Heart left ventricle (tissue), 16 donors: ENCODE measurements at regions not wholly inside any gene's neighbourhood (a gene's known extent, or its start where the extent isn't known, plus 50 kb on each side); places are given as distances from the start of the nearest gene placed in this dataset.

Source experiments
- ATAC-seq, 4 donors: fragments of 200-7000 bp; cut with Tn5 transposase; one replicate each; pipeline ENCODE4 v1.9.1; 2020 to 2022; ENCODE audit warnings: moderate library complexity in 4 of 4, mild to moderate bottlenecking in 3 of 4, moderate number of reproducible peaks in 1 of 4
- DNase-seq, 5 donors: peaks; one replicate each; pipeline ENCODE4 v3.0.0-alpha.2; 2020
- H3K27ac ChIP-seq, 12 donors: fragments of 200-600 bp; sonication (generic) in 4 of 12; one replicate each; pipeline versions ENCODE4 v1.5.0 to v1.8.0; 2016 to 2022; ENCODE audit warnings: mild to moderate bottlenecking in 2 of 12
- H3K27me3 ChIP-seq, 9 donors: fragments of 200-600 bp; sonication (generic) in 2 of 9; one replicate each; pipeline versions ENCODE4 v1.5.1 to v1.8.0; 2016 to 2022; ENCODE audit warnings: mild to moderate bottlenecking in 3 of 9
- H3K36me3 ChIP-seq, 9 donors: fragments of 200-600 bp; sonication (generic) in 2 of 9; one replicate each; pipeline versions ENCODE4 v1.5.0 to v1.8.0; 2018 to 2022; ENCODE audit warnings: mild to moderate bottlenecking in 2 of 9
- H3K4me1 ChIP-seq, 12 donors: fragments of 200-600 bp; sonication (generic) in 4 of 12; one replicate each; pipeline versions ENCODE4 v1.5.0 to v1.8.0; 2016 to 2022; ENCODE audit warnings: mild to moderate bottlenecking in 3 of 12
- H3K4me3 ChIP-seq, 12 donors: fragments of 200-600 bp; sonication (generic) in 4 of 12; one replicate each; pipeline versions ENCODE4 v1.5.0 to v1.8.0; 2017 to 2022; ENCODE audit warnings: mild to moderate bottlenecking in 9 of 12, moderate library complexity in 4 of 12
- H3K9me3 ChIP-seq, 12 donors: fragments of 200-600 bp; sonication (generic) in 4 of 12; one replicate each; pipeline versions ENCODE4 v1.5.0 to v1.8.0; 2016 to 2022; ENCODE audit warnings: mild to moderate bottlenecking in 1 of 12
- POLR2A ChIP-seq, 2 donors: fragments of 450-650 bp; IDR thresholded peaks; one replicate each; pipeline ENCODE4 v1.6.1; 2017; ENCODE audit warnings: antibody characterized with exemption in 2 of 2, mild to moderate bottlenecking in 2 of 2, moderate library complexity in 2 of 2
- WGBS, 4 donors: extraction: QIAGEN DNeasy Blood & Tissue Kit in 2 of 4; methylation state at CpG; one replicate each; pipeline versions ENCODE4 v1.1.5 to v1.1.7; 2013 to 2018; 5-methylcytosine and 5-hydroxymethylcytosine counted together
- intact Hi-C, 10 donors: fragments of 100-400 bp; cut with DNase I; formaldehyde crosslinking; loops; one replicate each; pipeline versions ENCODE4 v1.11.1 to v1.14.2; 2022
- TF ChIP-seq, protein P1 (sequence below), 12 donors: fragments of 200-600 bp; sonication (generic) in 4 of 12; IDR thresholded peaks; one replicate each; pipeline versions ENCODE4 v1.5.0 to v1.8.0; 2018 to 2022; ENCODE audit warnings: antibody characterized with exemption in 12 of 12, mild to moderate bottlenecking in 5 of 12
- donor health status: ischemic (EF 13 %, LVEDD 7.1; RV severe dilation, severe dysfunction).
- donor health status: healthy with polysubstance abuse.
- donor health status: DM: no; HTN: yes; CAD: no.
- donor health status: DM: no; HTN: no; CAD: no.
- donor health status: ischemic (EF 25% LVEDD 6.9; RV normal size, moderate dysfunction).
- donor health status: ischemic (EF 25% LVEDD 5.7; RV mildly dilated, moderate dysfunction).
- donor health status: healthy.
- donor health status: DM: yes; HTN: yes; CAD: no.
- donor health status: ischemic (EF 35%, LVEDD 5.7; RV mildly dilated, moderate dysfunction).
- donor health status: nonischemic (EF 11% LVEDD 7.7; RV severe dilation, severe dysfunction).
- donor health status: DM: yes; HTN: yes; CAD: no.
- donor health status: PGD.
- donor health status: ischemic (EF 29% LVEDD 5.4; RV normal size, mild dysfunction).
- donor health status: nonischemic (EF 23%, LVEDD 6.1; RV moderate dilation, normal function).

GRCh38 chr4:33453436-33453835 is 2733.3 kb downstream of the PCDH7 start:
- no peak for DNase-seq
- Histone ChIP-seq H3K27ac (no peak overlapping the region), H3K4me1 (no peaks in the 10 kb centered on the region), H3K4me3 (no peak overlapping the region), H3K27me3 (no peaks in the 10 kb centered on the region), H3K9me3 (peaks cover 0 to 5% (median 0%) of the 10 kb centered on the region in 12 donors), H3K36me3 (no peaks in the 10 kb centered on the region)
- intact Hi-C loops: no loop called here
- TF ChIP-seq POLR2A (IDR thresholded peaks at IDR 0.05): no peak
- TF ChIP-seq, protein P1, sequence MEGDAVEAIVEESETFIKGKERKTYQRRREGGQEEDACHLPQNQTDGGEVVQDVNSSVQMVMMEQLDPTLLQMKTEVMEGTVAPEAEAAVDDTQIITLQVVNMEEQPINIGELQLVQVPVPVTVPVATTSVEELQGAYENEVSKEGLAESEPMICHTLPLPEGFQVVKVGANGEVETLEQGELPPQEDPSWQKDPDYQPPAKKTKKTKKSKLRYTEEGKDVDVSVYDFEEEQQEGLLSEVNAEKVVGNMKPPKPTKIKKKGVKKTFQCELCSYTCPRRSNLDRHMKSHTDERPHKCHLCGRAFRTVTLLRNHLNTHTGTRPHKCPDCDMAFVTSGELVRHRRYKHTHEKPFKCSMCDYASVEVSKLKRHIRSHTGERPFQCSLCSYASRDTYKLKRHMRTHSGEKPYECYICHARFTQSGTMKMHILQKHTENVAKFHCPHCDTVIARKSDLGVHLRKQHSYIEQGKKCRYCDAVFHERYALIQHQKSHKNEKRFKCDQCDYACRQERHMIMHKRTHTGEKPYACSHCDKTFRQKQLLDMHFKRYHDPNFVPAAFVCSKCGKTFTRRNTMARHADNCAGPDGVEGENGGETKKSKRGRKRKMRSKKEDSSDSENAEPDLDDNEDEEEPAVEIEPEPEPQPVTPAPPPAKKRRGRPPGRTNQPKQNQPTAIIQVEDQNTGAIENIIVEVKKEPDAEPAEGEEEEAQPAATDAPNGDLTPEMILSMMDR (IDR thresholded peaks at IDR 0.05): no peak
- ATAC-seq: no peak

GRCh38 chr4:33453916-33454315 is 2733.7 kb downstream of the PCDH7 start:
- Histone ChIP-seq H3K9me3 (peaks cover 0 to 5% (median 0%) of the 10 kb centered on the region in 12 donors), H3K4me3 (no peak overlapping the region), H3K36me3 (no peaks in the 10 kb centered on the region), H3K27me3 (no peaks in the 10 kb centered on the region), H3K27ac (no peak overlapping the region), H3K4me1 (no peaks in the 10 kb centered on the region)
- 77 to 89% (median 85%) methylated on average over 1 of the region's 1 CpG for WGBS, 4 donors
- ATAC-seq (no peak), DNase-seq (no peak)
- TF ChIP-seq, protein P1 (IDR thresholded peaks at IDR 0.05): no peak
- no peak for TF ChIP-seq POLR2A (IDR thresholded peaks at IDR 0.05)
- intact Hi-C loops: no loop called here

DNA sequence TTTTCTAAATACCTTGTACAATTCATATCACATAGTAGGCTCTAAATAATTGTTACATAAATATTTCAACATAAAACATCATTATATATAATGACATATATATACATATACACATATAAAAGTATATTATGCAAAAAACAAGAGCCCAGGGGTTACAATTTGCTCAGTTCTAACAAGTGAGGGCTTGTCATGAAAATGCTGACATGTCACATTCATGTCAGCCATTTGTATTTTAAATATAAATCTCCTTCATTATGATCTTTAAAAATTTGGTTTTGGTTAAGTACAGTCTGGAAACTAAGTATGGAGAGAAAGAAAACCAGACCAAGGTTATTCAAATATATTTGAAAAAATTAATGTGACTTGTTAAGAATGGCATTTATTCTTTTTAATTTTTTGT is 2745.4 kb downstream of the PCDH7 start:
- intact Hi-C loops: no loop called here
- H3K4me3 ChIP-seq: no peak overlapping the region
- no peaks in the 10 kb centered on the region for H3K36me3 ChIP-seq
- no peak overlapping the region for H3K27ac ChIP-seq
- TF ChIP-seq, protein P1 (IDR thresholded peaks at IDR 0.05): no peak
- TF ChIP-seq POLR2A (IDR thresholded peaks at IDR 0.05): no peak
- peaks cover 0 to 4% (median 0%) of the 10 kb centered on the region in 12 donors for H3K9me3 ChIP-seq
- H3K27me3 ChIP-seq: no peaks in the 10 kb centered on the region
- DNase-seq (no peak), ATAC-seq (no peak)
- H3K4me1 ChIP-seq: no peaks in the 10 kb centered on the region

GRCh38 chr4:33467291-33467690 is 2747.1 kb downstream of the PCDH7 start:
- ATAC-seq: no peak
- intact Hi-C loops: no loop called here

More at GRCh38 chr4:33467291-33467690, 2747.1 kb downstream of the PCDH7 start:
- Histone ChIP-seq H3K36me3 (no peaks in the 10 kb centered on the region), H3K9me3 (peaks cover 0 to 4% (median 0%) of the 10 kb centered on the region in 12 donors), H3K4me1 (no peaks in the 10 kb centered on the region), H3K27ac (no peak overlapping the region), H3K4me3 (no peak overlapping the region), H3K27me3 (no peaks in the 10 kb centered on the region)
- DNase-seq: no peak
- TF ChIP-seq POLR2A (IDR thresholded peaks at IDR 0.05): no peak
- TF ChIP-seq, protein P1 (IDR thresholded peaks at IDR 0.05): no peak
- WGBS, 4 donors: 79 to 86% (median 82%) methylated on average over 13 of the region's 13 CpGs
